Endothelial cell of umbilical vein (primary cell): ENCODE measurements at regions not wholly inside any gene's neighbourhood (a gene's known extent, or its start where the extent isn't known, plus 50 kb on each side); places are given as distances from the start of the nearest gene placed in this dataset.

Experiments
- BruUV-seq: library from RNA; stranded (reverse); fragments of 400-500 nt; replicated peaks from 2 replicates; lab custom pipeline; 2021; lab: Mats Ljungman, UMichigan
- CTCF ChIA-PET: fragments of 300-600, 350-600 bp; sonication (Branson Sonifier 250); formaldehyde crosslinking; loops from one replicate; lab custom pipeline; 2021; ENCODE audit warnings: antibody characterized with exemption, inconsistent platforms; lab: Charles Lee
- POLR2A ChIA-PET: fragments of 300-600, 350-600 bp; sonication (Branson Sonifier 250); formaldehyde crosslinking; loops from one replicate; lab custom pipeline; 2021; ENCODE audit warnings: antibody characterized with exemption, inconsistent platforms; lab: Charles Lee
- DNase-seq: peaks from one replicate; pipeline ENCODE4 v3.0.0-alpha.2; 2011; ENCODE audit warnings: low read depth, low spot score
- FAIRE-seq: peaks from 2 replicates; lab custom pipeline; 2011; peaks lifted over from hg19 to GRCh38; lab: Jason Lieb, UNC
- H2AFZ ChIP-seq: 2 replicates; pipeline ENCODE4 v1.6.0; 2012; ENCODE audit warnings: low read depth, low read length, control low read depth, inconsistent platforms
- H3K27ac ChIP-seq: 2 replicates; pipeline ENCODE4 v1.5.1; 2011; ENCODE audit warnings: low read depth, mild to moderate bottlenecking, control low read depth, low read length, moderate library complexity; ENCODE audit not compliant: insufficient read depth
- H3K27me3 ChIP-seq, 2 experiments: 2 replicates each; pipeline versions ENCODE4 v1.6.0 to v1.6.1; 2011; ENCODE audit warnings: low read length in 2 of 2, mixed read lengths in 1 of 2; ENCODE audit not compliant: control insufficient read depth in 2 of 2, insufficient read depth in 2 of 2
- H3K36me3 ChIP-seq, 2 experiments: 2 replicates in 1 of 2; 3 replicates in 1 of 2; pipeline ENCODE4 v1.5.1; 2011; ENCODE audit warnings: low read length in 2 of 2, mild to moderate bottlenecking in 1 of 2, moderate library complexity in 1 of 2; ENCODE audit not compliant: control insufficient read depth in 2 of 2, insufficient read depth in 2 of 2; ENCODE audit errors: extremely low read depth in 1 of 2
- H3K4me1 ChIP-seq: 3 replicates; pipeline ENCODE4 v1.5.1; 2011; ENCODE audit warnings: mild to moderate bottlenecking, low read length; ENCODE audit not compliant: control insufficient read depth, insufficient read depth; ENCODE audit errors: extremely low read depth
- H3K4me2 ChIP-seq: 2 replicates; pipeline ENCODE4 v1.6.1; 2011; ENCODE audit warnings: low read length, control low read depth, mixed read lengths; ENCODE audit not compliant: insufficient read depth
- H3K4me3 ChIP-seq, 3 experiments: fragments of 200-600 bp in 1 of 3; sonication (generic), shearing (Covaris generic) in 1 of 3; replicated peaks in 1 of 3; 2 replicates each; pipeline ENCODE4 v1.5.1; 2011 to 2016; ENCODE audit warnings: control low read depth in 3 of 3, low read length in 3 of 3, mild to moderate bottlenecking in 2 of 3, inconsistent platforms in 1 of 3, low read depth in 1 of 3, moderate library complexity in 1 of 3; ENCODE audit not compliant: insufficient read depth in 1 of 3
- H3K79me2 ChIP-seq: 2 replicates; pipeline ENCODE4 v1.6.0; 2012; ENCODE audit warnings: low read length, inconsistent platforms; ENCODE audit not compliant: control insufficient read depth, insufficient read depth
- H3K9ac ChIP-seq: replicated peaks from 2 replicates; pipeline ENCODE3; 2011; ENCODE audit warnings: low read length, control low read depth; ENCODE audit not compliant: insufficient read depth; ENCODE audit errors: extremely low read depth
- H3K9me1 ChIP-seq: replicated peaks from 3 replicates; pipeline ENCODE4 v1.6.0; 2011; ENCODE audit warnings: mild to moderate bottlenecking, low read length; ENCODE audit not compliant: control insufficient read depth, insufficient read depth; ENCODE audit errors: extremely low read depth
- H3K9me3 ChIP-seq: replicated peaks from 2 replicates; pipeline ENCODE4 v1.5.1; 2012; ENCODE audit warnings: low read length, inconsistent platforms; ENCODE audit not compliant: control insufficient read depth, insufficient read depth
- H4K20me1 ChIP-seq: replicated peaks from 2 replicates; pipeline ENCODE3; 2011; ENCODE audit warnings: mild to moderate bottlenecking, low read length; ENCODE audit not compliant: control insufficient read depth, insufficient read depth; ENCODE audit errors: extremely low read depth
- EZH2 ChIP-seq: IDR thresholded peaks from 2 replicates; pipeline ENCODE4 v1.6.1; 2012; ENCODE audit warnings: borderline replicate concordance, low read depth, mild to moderate bottlenecking, moderate library complexity, low read length, inconsistent platforms; ENCODE audit not compliant: severe bottlenecking
- FOS ChIP-seq: IDR thresholded peaks from 2 replicates; pipeline ENCODE4 v1.6.1; 2011; ENCODE audit warnings: mild to moderate bottlenecking, low read length, moderate library complexity, borderline replicate concordance; ENCODE audit not compliant: insufficient read depth
- GATA2 ChIP-seq: IDR thresholded peaks from 2 replicates; pipeline ENCODE4 v1.7.0; 2011; ENCODE audit warnings: low read depth, mild to moderate bottlenecking, moderate library complexity, mixed read lengths, low read length; ENCODE audit not compliant: insufficient read length, insufficient read depth
- JUN ChIP-seq: IDR thresholded peaks from 2 replicates; pipeline ENCODE4 v1.6.1; 2011; ENCODE audit warnings: borderline replicate concordance, low read depth; ENCODE audit not compliant: insufficient read length, insufficient read depth
- MYC ChIP-seq: IDR thresholded peaks from one replicate; pipeline ENCODE4 v1.6.1; 2011; ENCODE audit warnings: mild to moderate bottlenecking, low read depth, low read length
- POLR2A ChIP-seq: IDR thresholded peaks from 2 replicates; pipeline ENCODE4 v1.6.1; 2012; ENCODE audit warnings: low read depth, mild to moderate bottlenecking, control low read depth, low read length
- POLR2AphosphoS5 ChIP-seq: IDR thresholded peaks from 2 replicates; pipeline ENCODE4 v1.6.1; 2012; ENCODE audit warnings: low read depth, mild to moderate bottlenecking, control low read depth, low read length, moderate library complexity; ENCODE audit not compliant: insufficient read depth
- dilution Hi-C: fragments of 300-500 bp; cut with MboI; formaldehyde crosslinking; loops from one replicate; pipeline ENCODE4 v1.15.0; 2019; ENCODE audit warnings: low sequenced_read_pairs; ENCODE audit not compliant: extremely low pct_ligation_motif_present
- intact Hi-C: fragments of 100-400 bp; cut with micrococcal nuclease; formaldehyde crosslinking; loops from one replicate; pipeline ENCODE4 v1.10.0; 2022
- TF ChIP-seq, protein P1 (sequence below): IDR thresholded peaks from 2 replicates; pipeline ENCODE4 v1.6.1; 2011; ENCODE audit not compliant: insufficient read depth, insufficient read length
- TF ChIP-seq, protein P2 (sequence below), 2 donors: IDR thresholded peaks; 1 replicate in 1 of 2; 2 replicates in 1 of 2; pipeline ENCODE4 v1.5.1; 2011; ENCODE audit warnings: low read length in 2 of 2, mild to moderate bottlenecking in 2 of 2, moderate library complexity in 2 of 2, control low read depth in 1 of 2, inconsistent platforms in 1 of 2, low read depth in 1 of 2; ENCODE audit not compliant: insufficient read depth in 1 of 2; ENCODE audit errors: extremely low read depth in 1 of 2

DNA sequence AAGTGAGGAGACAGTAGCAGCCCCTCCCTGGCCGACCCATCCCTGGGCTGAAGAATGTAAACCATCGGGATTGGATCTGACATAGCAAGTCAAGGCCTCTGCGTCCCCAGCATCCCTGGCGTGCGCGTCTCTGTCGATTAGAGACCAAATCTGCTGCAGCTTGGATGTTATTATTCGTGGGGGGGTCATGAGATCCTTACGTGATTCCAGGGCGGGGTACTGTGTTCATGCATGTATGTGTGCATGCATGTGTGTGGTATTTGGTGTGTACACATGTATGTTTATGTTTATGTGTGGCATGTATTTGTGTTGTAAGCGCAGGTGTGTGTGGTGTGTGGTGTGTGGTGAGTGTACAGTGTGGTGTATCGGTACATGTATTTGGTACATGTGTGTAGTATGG lies 741.8 kb upstream of the SALL3 start:
- Histone ChIP-seq H3K27ac (no peak overlapping the region), H2AFZ (no peak overlapping the region), H3K9me1 (no peaks in the 10 kb centered on the region), H3K4me3 (no peak overlapping the region), H3K4me1 (no peaks in the 10 kb centered on the region), H3K36me3 (no peaks in the 10 kb centered on the region), H3K4me2 (no peak overlapping the region), H3K9ac (no peak overlapping the region), H3K9me3 (peaks cover 5% of the 10 kb centered on the region), H3K27me3 (no peaks in the 10 kb centered on the region), H3K79me2 (no peaks in the 10 kb centered on the region), H4K20me1 (no peaks in the 10 kb centered on the region)
- intact Hi-C loops (no loop called here), dilution Hi-C loops (no loop called here)
- no peak for FAIRE-seq
- TF ChIP-seq MYC (no peak), GATA2 (no peak), POLR2AphosphoS5 (no peak), FOS (no peak), JUN (no peak), EZH2 (no peak), POLR2A (no peak)
- TF ChIP-seq, protein P1, sequence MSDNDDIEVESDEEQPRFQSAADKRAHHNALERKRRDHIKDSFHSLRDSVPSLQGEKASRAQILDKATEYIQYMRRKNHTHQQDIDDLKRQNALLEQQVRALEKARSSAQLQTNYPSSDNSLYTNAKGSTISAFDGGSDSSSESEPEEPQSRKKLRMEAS: no peak
- TF ChIP-seq, protein P2, sequence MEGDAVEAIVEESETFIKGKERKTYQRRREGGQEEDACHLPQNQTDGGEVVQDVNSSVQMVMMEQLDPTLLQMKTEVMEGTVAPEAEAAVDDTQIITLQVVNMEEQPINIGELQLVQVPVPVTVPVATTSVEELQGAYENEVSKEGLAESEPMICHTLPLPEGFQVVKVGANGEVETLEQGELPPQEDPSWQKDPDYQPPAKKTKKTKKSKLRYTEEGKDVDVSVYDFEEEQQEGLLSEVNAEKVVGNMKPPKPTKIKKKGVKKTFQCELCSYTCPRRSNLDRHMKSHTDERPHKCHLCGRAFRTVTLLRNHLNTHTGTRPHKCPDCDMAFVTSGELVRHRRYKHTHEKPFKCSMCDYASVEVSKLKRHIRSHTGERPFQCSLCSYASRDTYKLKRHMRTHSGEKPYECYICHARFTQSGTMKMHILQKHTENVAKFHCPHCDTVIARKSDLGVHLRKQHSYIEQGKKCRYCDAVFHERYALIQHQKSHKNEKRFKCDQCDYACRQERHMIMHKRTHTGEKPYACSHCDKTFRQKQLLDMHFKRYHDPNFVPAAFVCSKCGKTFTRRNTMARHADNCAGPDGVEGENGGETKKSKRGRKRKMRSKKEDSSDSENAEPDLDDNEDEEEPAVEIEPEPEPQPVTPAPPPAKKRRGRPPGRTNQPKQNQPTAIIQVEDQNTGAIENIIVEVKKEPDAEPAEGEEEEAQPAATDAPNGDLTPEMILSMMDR (IDR thresholded peaks at IDR 0.05; ENCODE audit: extremely low read depth in 1 of 2, insufficient read depth in 1 of 2, low read depth in 1 of 2, low read length in 2 of 2): no peak
- no TSS peak for BruUV-seq
- ChIA-PET CTCF (no interaction called here), POLR2A (no interaction called here)
- DNase-seq: no peak
